22Rv1 (cell line): ENCODE measurements at regions not wholly inside any gene's neighbourhood (a gene's known extent, or its start where the extent isn't known, plus 50 kb on each side); places are given as distances from the start of the nearest gene placed in this dataset.

ENCODE experiments used
- CTCF ChIP-seq: fragments of 450-650 bp; IDR thresholded peaks from 2 replicates; pipeline ENCODE4 v1.5.1; 2017; ENCODE audit warnings: mild to moderate bottlenecking
- ZFX ChIP-seq: fragments of 450-650 bp; IDR thresholded peaks from 2 replicates; pipeline ENCODE4 v1.6.1; 2017; ENCODE audit warnings: antibody characterized with exemption, borderline replicate concordance

GRCh38 chr11:129732941-129733340, 82.7 kb upstream of the TMEM45B start:
- no peak for TF ChIP-seq CTCF
- no peak for TF ChIP-seq ZFX
